Hepatocyte (in vitro differentiated cells): ENCODE measurements at regions not wholly inside any gene's neighbourhood (a gene's known extent, or its start where the extent isn't known, plus 50 kb on each side); places are given as distances from the start of the nearest gene placed in this dataset.

Source experiments
- CTCF ChIP-seq: fragments of 200-600 bp; sonication (generic); IDR thresholded peaks from 2 replicates; pipeline ENCODE4 v1.5.1; 2016; ENCODE audit warnings: antibody characterized with exemption, mild to moderate bottlenecking; ENCODE audit not compliant: poor library complexity
- EZH2 ChIP-seq: fragments of 200-600 bp; sonication (generic); IDR thresholded peaks from 2 replicates; pipeline ENCODE4 v1.6.1; 2016; ENCODE audit warnings: antibody characterized with exemption, mild to moderate bottlenecking, borderline replicate concordance

- TF ChIP-seq EZH2 (no peak), CTCF (no peak)
Observed at GRCh38 chr7:31214751-31215150, 125.8 kb downstream of the NEUROD6 start.
